ENCODE measurements at regions not wholly inside any gene's neighbourhood (a gene's known extent, or its start where the extent isn't known, plus 50 kb on each side); places are given as distances from the start of the nearest gene placed in this dataset.
"Not testable (repeated sequence)": the region's sequence is repeated elsewhere in the genome, so short reads cannot be mapped to it uniquely, and the experiment has no call there.

GRCh38 chr13:109940637-109941036 lies 154.3 kb upstream of the IRS2 start:
- no peaks in the 10 kb centered on the region for H3K4me1 Mint-ChIP-seq
- H3K4me3 Mint-ChIP-seq = no peak overlapping the region
- H3K27ac Mint-ChIP-seq = no peak overlapping the region
- intact Hi-C loops (cut with micrococcal nuclease) = no loop called here
- H3K36me3 Mint-ChIP-seq (ENCODE audit: low read depth) = no peaks in the 10 kb centered on the region
- H3K9me3 Mint-ChIP-seq = no peaks in the 10 kb centered on the region
- peak; percentile 21 for DNase-seq
- no peaks in the 10 kb centered on the region for H3K27me3 Mint-ChIP-seq

- no peaks in the 10 kb centered on the region for H3K9me3 Mint-ChIP-seq
- no peak overlapping the region for H3K27ac Mint-ChIP-seq
- no peaks in the 10 kb centered on the region for H3K4me1 Mint-ChIP-seq
- no peaks in the 10 kb centered on the region for H3K36me3 Mint-ChIP-seq (ENCODE audit: low read depth)
- H3K27me3 Mint-ChIP-seq = no peaks in the 10 kb centered on the region
- H3K4me3 Mint-ChIP-seq = no peak overlapping the region
- intact Hi-C loops (cut with micrococcal nuclease) = no loop called here
- peak; percentile 25 for DNase-seq
Measured at GRCh38 chr13:109939838-109940237, 153.5 kb upstream of the IRS2 start.

- no peak for DNase-seq
- H3K36me3 Mint-ChIP-seq (ENCODE audit: low read depth) = no peaks in the 10 kb centered on the region
- H3K27ac Mint-ChIP-seq = no peak overlapping the region
- H3K27me3 Mint-ChIP-seq = no peaks in the 10 kb centered on the region
- H3K4me3 Mint-ChIP-seq = no peak overlapping the region
- intact Hi-C loops (cut with micrococcal nuclease) = no loop called here
- H3K9me3 Mint-ChIP-seq = no peaks in the 10 kb centered on the region
- H3K4me1 Mint-ChIP-seq = no peaks in the 10 kb centered on the region
Measured at GRCh38 chr13:109939180-109939579, 152.8 kb upstream of the IRS2 start.

GRCh38 chr13:109938255-109938936 lies 152.0 kb upstream of the IRS2 start:
- H3K4me3 Mint-ChIP-seq = no peak overlapping the region

GRCh38 chr13:109934520-109934919 lies 148.1 kb upstream of the IRS2 start:
- H3K36me3 Mint-ChIP-seq (ENCODE audit: low read depth); H3K4me1 Mint-ChIP-seq; H3K9me3 Mint-ChIP-seq; intact Hi-C loops (cut with micrococcal nuclease); H3K27ac Mint-ChIP-seq; H3K4me3 Mint-ChIP-seq; H3K27me3 Mint-ChIP-seq: not testable (repeated sequence)
- DNase-seq = peak; percentile 21

More at GRCh38 chr13:109938255-109938936, 152.0 kb upstream of the IRS2 start:
- no peaks in the 10 kb centered on the region for H3K4me1 Mint-ChIP-seq
- no peaks in the 10 kb centered on the region for H3K36me3 Mint-ChIP-seq (ENCODE audit: low read depth)
- intact Hi-C loops (cut with micrococcal nuclease) = no loop called here
- H3K27me3 Mint-ChIP-seq = no peaks in the 10 kb centered on the region
- H3K9me3 Mint-ChIP-seq = no peaks in the 10 kb centered on the region
- H3K27ac Mint-ChIP-seq = no peak overlapping the region
- DNase-seq = peak; percentile 28

- intact Hi-C loops (cut with micrococcal nuclease) = no loop called here
Measured at GRCh38 chr13:109933476-109933875, 147.1 kb upstream of the IRS2 start.

GRCh38 chr13:109924376-109924775 lies 138.0 kb upstream of the IRS2 start:
- H3K4me3 Mint-ChIP-seq = no peak overlapping the region
- no peaks in the 10 kb centered on the region for H3K9me3 Mint-ChIP-seq
- no peaks in the 10 kb centered on the region for H3K27me3 Mint-ChIP-seq
- intact Hi-C loops (cut with micrococcal nuclease) = no loop called here
- H3K36me3 Mint-ChIP-seq (ENCODE audit: low read depth) = no peaks in the 10 kb centered on the region
- H3K27ac Mint-ChIP-seq = no peak overlapping the region
- H3K4me1 Mint-ChIP-seq = no peaks in the 10 kb centered on the region
- DNase-seq = peak; percentile 2

More at GRCh38 chr13:109933476-109933875, 147.1 kb upstream of the IRS2 start:
- Mint-ChIP-seq H3K27ac (no peak overlapping the region), H3K36me3 (ENCODE audit: low read depth) (no peaks in the 10 kb centered on the region), H3K9me3 (no peaks in the 10 kb centered on the region), H3K4me3 (no peak overlapping the region), H3K4me1 (no peaks in the 10 kb centered on the region), H3K27me3 (no peaks in the 10 kb centered on the region)
- peak; percentile 24 for DNase-seq

GRCh38 chr13:109922518-109922917 lies 136.1 kb upstream of the IRS2 start:
- Mint-ChIP-seq H3K9me3 (no peaks in the 10 kb centered on the region), H3K36me3 (ENCODE audit: low read depth) (no peaks in the 10 kb centered on the region), H3K27me3 (no peaks in the 10 kb centered on the region), H3K4me1 (no peaks in the 10 kb centered on the region), H3K4me3 (no peak overlapping the region), H3K27ac (no peak overlapping the region)
- DNase-seq = peak; percentile 1
- intact Hi-C loops (cut with micrococcal nuclease) = no loop called here

- H3K27me3 Mint-ChIP-seq = no peaks in the 10 kb centered on the region
- no peak overlapping the region for H3K27ac Mint-ChIP-seq
- H3K4me1 Mint-ChIP-seq = no peaks in the 10 kb centered on the region
- H3K36me3 Mint-ChIP-seq (ENCODE audit: low read depth) = no peaks in the 10 kb centered on the region
- no peak overlapping the region for H3K4me3 Mint-ChIP-seq
- intact Hi-C loops (cut with micrococcal nuclease) = no loop called here
- peak; percentile 31 for DNase-seq
- no peaks in the 10 kb centered on the region for H3K9me3 Mint-ChIP-seq
Measured at GRCh38 chr13:109919715-109920375, 133.5 kb upstream of the IRS2 start.

GRCh38 chr13:109918179-109918711 lies 131.9 kb upstream of the IRS2 start:
- Mint-ChIP-seq H3K4me3 (no peak overlapping the region), H3K27ac (no peak overlapping the region), H3K4me1 (no peaks in the 10 kb centered on the region), H3K36me3 (ENCODE audit: low read depth) (no peaks in the 10 kb centered on the region), H3K27me3 (no peaks in the 10 kb centered on the region), H3K9me3 (no peaks in the 10 kb centered on the region)
- intact Hi-C loops (cut with micrococcal nuclease) = no loop called here
- DNase-seq = no peak

GRCh38 chr13:109917422-109917821 lies 131.0 kb upstream of the IRS2 start:
- Mint-ChIP-seq H3K4me1 (no peaks in the 10 kb centered on the region), H3K4me3 (no peak overlapping the region), H3K9me3 (no peaks in the 10 kb centered on the region), H3K27ac (no peak overlapping the region), H3K36me3 (ENCODE audit: low read depth) (no peaks in the 10 kb centered on the region), H3K27me3 (no peaks in the 10 kb centered on the region)
- intact Hi-C loops (cut with micrococcal nuclease) = no loop called here
- no peak for DNase-seq

- Mint-ChIP-seq H3K36me3 (ENCODE audit: low read depth) (no peaks in the 10 kb centered on the region), H3K27ac (no peak overlapping the region)
- intact Hi-C loops (cut with micrococcal nuclease) = no loop called here
Measured at GRCh38 chr13:109913936-109914510, 127.6 kb upstream of the IRS2 start.

GRCh38 chr13:109913186-109913585 lies 126.8 kb upstream of the IRS2 start:
- Mint-ChIP-seq H3K27ac (no peak overlapping the region), H3K27me3 (no peaks in the 10 kb centered on the region), H3K4me1 (no peaks in the 10 kb centered on the region), H3K36me3 (ENCODE audit: low read depth) (no peaks in the 10 kb centered on the region), H3K9me3 (no peaks in the 10 kb centered on the region), H3K4me3 (no peak overlapping the region)
- no peak for DNase-seq
- intact Hi-C loops (cut with micrococcal nuclease) = no loop called here

More at GRCh38 chr13:109913936-109914510, 127.6 kb upstream of the IRS2 start:
- H3K9me3 Mint-ChIP-seq = no peaks in the 10 kb centered on the region
- DNase-seq = no peak
- no peaks in the 10 kb centered on the region for H3K4me1 Mint-ChIP-seq
- no peak overlapping the region for H3K4me3 Mint-ChIP-seq
- no peaks in the 10 kb centered on the region for H3K27me3 Mint-ChIP-seq

GRCh38 chr13:109910194-109910593 lies 123.8 kb upstream of the IRS2 start:
- no peaks in the 10 kb centered on the region for H3K9me3 Mint-ChIP-seq
- intact Hi-C loops (cut with micrococcal nuclease) = no loop called here
- no peaks in the 10 kb centered on the region for H3K4me1 Mint-ChIP-seq
- H3K4me3 Mint-ChIP-seq = no peak overlapping the region
- no peak overlapping the region for H3K27ac Mint-ChIP-seq
- no peaks in the 10 kb centered on the region for H3K27me3 Mint-ChIP-seq
- H3K36me3 Mint-ChIP-seq (ENCODE audit: low read depth) = no peaks in the 10 kb centered on the region
- DNase-seq = no peak
